ENCODE measurements at regions not wholly inside any gene's neighbourhood (a gene's known extent, or its start where the extent isn't known, plus 50 kb on each side); places are given as distances from the start of the nearest gene placed in this dataset.

GRCh38 chr11:120007144-120007543 is 130.8 kb downstream of the TRIM29 start:
- no peak for DNase-seq
- Histone ChIP-seq H3K27ac (no peak overlapping the region), H3K36me3 (no peaks in the 10 kb centered on the region), H3K4me3 (replicated peaks in 1 of 3) (no peak overlapping the region), H3K9me3 (no peaks in the 10 kb centered on the region), H3K27me3 (no peaks in the 10 kb centered on the region), H3K4me1 (no peaks in the 10 kb centered on the region)
- TF ChIP-seq, protein P1, sequence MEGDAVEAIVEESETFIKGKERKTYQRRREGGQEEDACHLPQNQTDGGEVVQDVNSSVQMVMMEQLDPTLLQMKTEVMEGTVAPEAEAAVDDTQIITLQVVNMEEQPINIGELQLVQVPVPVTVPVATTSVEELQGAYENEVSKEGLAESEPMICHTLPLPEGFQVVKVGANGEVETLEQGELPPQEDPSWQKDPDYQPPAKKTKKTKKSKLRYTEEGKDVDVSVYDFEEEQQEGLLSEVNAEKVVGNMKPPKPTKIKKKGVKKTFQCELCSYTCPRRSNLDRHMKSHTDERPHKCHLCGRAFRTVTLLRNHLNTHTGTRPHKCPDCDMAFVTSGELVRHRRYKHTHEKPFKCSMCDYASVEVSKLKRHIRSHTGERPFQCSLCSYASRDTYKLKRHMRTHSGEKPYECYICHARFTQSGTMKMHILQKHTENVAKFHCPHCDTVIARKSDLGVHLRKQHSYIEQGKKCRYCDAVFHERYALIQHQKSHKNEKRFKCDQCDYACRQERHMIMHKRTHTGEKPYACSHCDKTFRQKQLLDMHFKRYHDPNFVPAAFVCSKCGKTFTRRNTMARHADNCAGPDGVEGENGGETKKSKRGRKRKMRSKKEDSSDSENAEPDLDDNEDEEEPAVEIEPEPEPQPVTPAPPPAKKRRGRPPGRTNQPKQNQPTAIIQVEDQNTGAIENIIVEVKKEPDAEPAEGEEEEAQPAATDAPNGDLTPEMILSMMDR (IDR thresholded peaks at IDR 0.05) = no peak
- no peak for TF ChIP-seq POLR2A (IDR thresholded peaks at IDR 0.05)
- WGBS, 2 donors = 78 to 91% methylated on average over 4 of the region's 4 CpGs
- intact Hi-C loops (cut with DNase I) = no loop called here

GRCh38 chr11:120004723-120005122 is 133.2 kb downstream of the TRIM29 start:
- DNase-seq = no peak
- Histone ChIP-seq H3K4me1 (no peaks in the 10 kb centered on the region), H3K36me3 (no peaks in the 10 kb centered on the region), H3K9me3 (no peaks in the 10 kb centered on the region), H3K27me3 (no peaks in the 10 kb centered on the region), H3K4me3 (replicated peaks in 1 of 3) (no peak overlapping the region), H3K27ac (no peak overlapping the region)
- intact Hi-C loops (cut with DNase I) = no loop called here
- TF ChIP-seq, protein P1 (IDR thresholded peaks at IDR 0.05) = no peak
- TF ChIP-seq POLR2A (IDR thresholded peaks at IDR 0.05) = no peak
- 84 to 85% methylated on average over 4 of the region's 4 CpGs for WGBS, 2 donors

- WGBS, 2 donors = 46 to 49% methylated on average over 14 of the region's 14 CpGs
- no peak for DNase-seq
- intact Hi-C loops (cut with DNase I) = no loop called here
- H3K27me3 ChIP-seq = no peaks in the 10 kb centered on the region
- H3K36me3 ChIP-seq = no peaks in the 10 kb centered on the region
- no peak overlapping the region for H3K27ac ChIP-seq
- TF ChIP-seq, protein P1 (IDR thresholded peaks at IDR 0.05) = no peak
- no peak for TF ChIP-seq POLR2A (IDR thresholded peaks at IDR 0.05)
- H3K4me1 ChIP-seq = no peaks in the 10 kb centered on the region
- no peaks in the 10 kb centered on the region for H3K9me3 ChIP-seq
- H3K4me3 ChIP-seq (replicated peaks in 1 of 3) = no peak overlapping the region
Observed at GRCh38 chr11:120001178-120002090, 136.5 kb downstream of the TRIM29 start.

GRCh38 chr11:119999220-119999619 is 138.7 kb downstream of the TRIM29 start:
- intact Hi-C loops (cut with DNase I) = no loop called here
- Histone ChIP-seq H3K27ac (no peak overlapping the region), H3K27me3 (no peaks in the 10 kb centered on the region), H3K36me3 (no peaks in the 10 kb centered on the region), H3K4me1 (no peaks in the 10 kb centered on the region), H3K9me3 (no peaks in the 10 kb centered on the region), H3K4me3 (replicated peaks in 1 of 3) (no peak overlapping the region)
- WGBS, 2 donors = 54 to 68% methylated on average over 2 of the region's 2 CpGs
- DNase-seq = no peak
- TF ChIP-seq, protein P1 (IDR thresholded peaks at IDR 0.05) = no peak
- TF ChIP-seq POLR2A (IDR thresholded peaks at IDR 0.05) = no peak

GRCh38 chr11:119996556-119996955 is 141.4 kb downstream of the TRIM29 start:
- H3K36me3 ChIP-seq = no peaks in the 10 kb centered on the region
- 74 to 78% methylated on average over 5 of the region's 5 CpGs for WGBS, 2 donors
- intact Hi-C loops (cut with DNase I) = no loop called here
- DNase-seq = no peak
- no peaks in the 10 kb centered on the region for H3K4me1 ChIP-seq
- no peaks in the 10 kb centered on the region for H3K9me3 ChIP-seq
- H3K4me3 ChIP-seq (replicated peaks in 1 of 3) = no peak overlapping the region
- H3K27ac ChIP-seq = no peak overlapping the region
- TF ChIP-seq POLR2A (IDR thresholded peaks at IDR 0.05) = no peak
- TF ChIP-seq, protein P1 (IDR thresholded peaks at IDR 0.05) = no peak
- no peaks in the 10 kb centered on the region for H3K27me3 ChIP-seq
